Sigmoid colon (tissue), 6 donors: ENCODE measurements at regions not wholly inside any gene's neighbourhood (a gene's known extent, or its start where the extent isn't known, plus 50 kb on each side); places are given as distances from the start of the nearest gene placed in this dataset.

Experiments
- DNase-seq: peaks from one replicate; pipeline ENCODE4 v3.0.0-alpha.2; 2019
- H3K27ac ChIP-seq, 4 donors: fragments of 200-600 bp; sonication (generic); one replicate each; pipeline ENCODE4 v1.5.1; 2016 to 2019; ENCODE audit warnings: mild to moderate bottlenecking in 1 of 4
- H3K27me3 ChIP-seq, 3 donors: fragments of 200-600 bp; sonication (generic); one replicate each; pipeline ENCODE4 v1.5.1; 2019; ENCODE audit warnings: mild to moderate bottlenecking in 1 of 3
- H3K36me3 ChIP-seq, 4 donors: fragments of 200-600 bp; sonication (generic); one replicate each; pipeline ENCODE4 v1.5.1; 2016 to 2019
- H3K4me1 ChIP-seq, 4 donors: fragments of 200-600 bp; sonication (generic); one replicate each; pipeline ENCODE4 v1.5.1; 2017 to 2019
- H3K4me3 ChIP-seq, 4 donors: fragments of 200-600 bp; sonication (generic); one replicate each; pipeline ENCODE4 v1.5.1; 2017 to 2019; ENCODE audit warnings: mild to moderate bottlenecking in 2 of 4, moderate library complexity in 1 of 4
- H3K9me3 ChIP-seq, 4 donors: fragments of 200-600 bp in 3 of 4; sonication (generic) in 3 of 4; one replicate each; pipeline versions ENCODE4 v1.5.1 to v1.6.1; 2013 to 2019
- CTCF ChIP-seq, 4 experiments: fragments of 450-650 bp in 3 of 4; fragments of 200-600 bp in 1 of 4; IDR thresholded peaks; one replicate each; pipeline ENCODE4 v1.5.1; 2016 to 2019; ENCODE audit warnings: antibody characterized with exemption in 4 of 4, mild to moderate bottlenecking in 3 of 4, moderate library complexity in 2 of 4
- EP300 ChIP-seq, 4 donors: sonication (generic); formaldehyde crosslinking; IDR thresholded peaks; one replicate each; pipeline ENCODE4 v1.6.1; 2017; ENCODE audit warnings: antibody characterized with exemption in 4 of 4
- POLR2A ChIP-seq, 2 donors: fragments of 450-650 bp; IDR thresholded peaks; one replicate each; pipeline ENCODE4 v1.6.1; 2016; ENCODE audit warnings: antibody characterized with exemption in 2 of 2, mild to moderate bottlenecking in 2 of 2, moderate library complexity in 2 of 2
- POLR2AphosphoS5 ChIP-seq, 4 donors: sonication (generic); formaldehyde crosslinking; IDR thresholded peaks; one replicate each; pipeline ENCODE4 v1.6.1; 2017; ENCODE audit warnings: antibody characterized with exemption in 4 of 4
- WGBS, 2 donors: extraction: QIAGEN DNeasy Blood & Tissue Kit; methylation state at CpG; one replicate each; pipeline ENCODE4 v1.1.7; 2013; 5-methylcytosine and 5-hydroxymethylcytosine counted together
- intact Hi-C: fragments of 100-400 bp; cut with DNase I; formaldehyde crosslinking; loops from one replicate; pipeline ENCODE4 v1.15.1; 2023
- donor health status: healthy with polysubstance abuse.
- donor health status: healthy.

- WGBS, 2 donors, result 93 to 94% methylated on average over 22 of the region's 22 CpGs
- no peaks in the 10 kb centered on the region for H3K4me1 ChIP-seq
- intact Hi-C loops, result no loop called here
- no peaks in the 10 kb centered on the region for H3K27me3 ChIP-seq
- H3K4me3 ChIP-seq, result no peak overlapping the region
- DNase-seq, result no peak
- no peak overlapping the region for H3K27ac ChIP-seq
- H3K9me3 ChIP-seq, result no peaks in the 10 kb centered on the region
- TF ChIP-seq POLR2A (IDR thresholded peaks at IDR 0.05) (no peak), POLR2AphosphoS5 (IDR thresholded peaks at IDR 0.05) (no peak), EP300 (IDR thresholded peaks at IDR 0.05) (no peak), CTCF (IDR thresholded peaks at IDR 0.05) (no peak)
- H3K36me3 ChIP-seq, result no peaks in the 10 kb centered on the region
These were observed 223.1 kb upstream of the PTPRD start for GRCh38 chr9:10835791-10836463.

- no peak for TF ChIP-seq CTCF (IDR thresholded peaks at IDR 0.05)
- no peak for TF ChIP-seq POLR2A (IDR thresholded peaks at IDR 0.05)
- no peak for TF ChIP-seq EP300 (IDR thresholded peaks at IDR 0.05)
- no peak for TF ChIP-seq POLR2AphosphoS5 (IDR thresholded peaks at IDR 0.05)
- H3K27me3 ChIP-seq, result no peaks in the 10 kb centered on the region
- H3K4me1 ChIP-seq, result no peaks in the 10 kb centered on the region
- no peak for DNase-seq
- no peak overlapping the region for H3K4me3 ChIP-seq
- H3K9me3 ChIP-seq, result no peaks in the 10 kb centered on the region
- H3K27ac ChIP-seq, result no peak overlapping the region
- intact Hi-C loops, result no loop called here
- 64% methylated on average over 3 of the region's 3 CpGs for WGBS, 2 donors
- no peaks in the 10 kb centered on the region for H3K36me3 ChIP-seq
These were observed 230.3 kb upstream of the PTPRD start for GRCh38 chr9:10843151-10843550.

GRCh38 chr9:10855847-10856246, 243.0 kb upstream of the PTPRD start:
- Histone ChIP-seq H3K27ac (no peak overlapping the region), H3K36me3 (no peaks in the 10 kb centered on the region), H3K4me1 (no peaks in the 10 kb centered on the region), H3K9me3 (no peaks in the 10 kb centered on the region), H3K27me3 (no peaks in the 10 kb centered on the region), H3K4me3 (no peak overlapping the region)
- no peak for DNase-seq
- WGBS, 2 donors, result 20 to 39% methylated on average over 1 of the region's 1 CpG
- TF ChIP-seq POLR2A (IDR thresholded peaks at IDR 0.05) (no peak), EP300 (IDR thresholded peaks at IDR 0.05) (no peak), POLR2AphosphoS5 (IDR thresholded peaks at IDR 0.05) (no peak), CTCF (IDR thresholded peaks at IDR 0.05) (no peak)
- intact Hi-C loops, result no loop called here

- WGBS, 2 donors, result 81 to 82% methylated on average over 1 of the region's 1 CpG
- intact Hi-C loops, result no loop called here
- no peaks in the 10 kb centered on the region for H3K4me1 ChIP-seq
These were observed 246.0 kb upstream of the PTPRD start for GRCh38 chr9:10858817-10859216.

More at GRCh38 chr9:10858817-10859216, 246.0 kb upstream of the PTPRD start:
- Histone ChIP-seq H3K4me3 (no peak overlapping the region), H3K27me3 (no peaks in the 10 kb centered on the region), H3K9me3 (no peaks in the 10 kb centered on the region), H3K27ac (no peak overlapping the region), H3K36me3 (no peaks in the 10 kb centered on the region)
- TF ChIP-seq EP300 (IDR thresholded peaks at IDR 0.05), result no peak
- TF ChIP-seq POLR2A (IDR thresholded peaks at IDR 0.05), result no peak
- TF ChIP-seq CTCF (IDR thresholded peaks at IDR 0.05), result no peak
- TF ChIP-seq POLR2AphosphoS5 (IDR thresholded peaks at IDR 0.05), result no peak
- no peak for DNase-seq
